ENCODE measurements at regions not wholly inside any gene's neighbourhood (a gene's known extent, or its start where the extent isn't known, plus 50 kb on each side); places are given as distances from the start of the nearest gene placed in this dataset.

- TF ChIP-seq POLR2A (IDR thresholded peaks at IDR 0.05) (no peak), CTCF (IDR thresholded peaks at IDR 0.05) (no peak)
Measured at GRCh38 chr1:11417162-11417561, 61.8 kb upstream of the DISP3 start.
